ENCODE measurements at regions not wholly inside any gene's neighbourhood (a gene's known extent, or its start where the extent isn't known, plus 50 kb on each side); places are given as distances from the start of the nearest gene placed in this dataset.

GRCh38 chr5:96072791-96073165 is 111.1 kb upstream of the ELL2 start:
- TF ChIP-seq CTCF (conservative IDR thresholded peaks at IDR 0.05) (no peak), EZH2 (IDR thresholded peaks at IDR 0.05; ENCODE audit: low read depth) (no peak)
